ENCODE measurements at regions not wholly inside any gene's neighbourhood (a gene's known extent, or its start where the extent isn't known, plus 50 kb on each side); places are given as distances from the start of the nearest gene placed in this dataset.

DNA sequence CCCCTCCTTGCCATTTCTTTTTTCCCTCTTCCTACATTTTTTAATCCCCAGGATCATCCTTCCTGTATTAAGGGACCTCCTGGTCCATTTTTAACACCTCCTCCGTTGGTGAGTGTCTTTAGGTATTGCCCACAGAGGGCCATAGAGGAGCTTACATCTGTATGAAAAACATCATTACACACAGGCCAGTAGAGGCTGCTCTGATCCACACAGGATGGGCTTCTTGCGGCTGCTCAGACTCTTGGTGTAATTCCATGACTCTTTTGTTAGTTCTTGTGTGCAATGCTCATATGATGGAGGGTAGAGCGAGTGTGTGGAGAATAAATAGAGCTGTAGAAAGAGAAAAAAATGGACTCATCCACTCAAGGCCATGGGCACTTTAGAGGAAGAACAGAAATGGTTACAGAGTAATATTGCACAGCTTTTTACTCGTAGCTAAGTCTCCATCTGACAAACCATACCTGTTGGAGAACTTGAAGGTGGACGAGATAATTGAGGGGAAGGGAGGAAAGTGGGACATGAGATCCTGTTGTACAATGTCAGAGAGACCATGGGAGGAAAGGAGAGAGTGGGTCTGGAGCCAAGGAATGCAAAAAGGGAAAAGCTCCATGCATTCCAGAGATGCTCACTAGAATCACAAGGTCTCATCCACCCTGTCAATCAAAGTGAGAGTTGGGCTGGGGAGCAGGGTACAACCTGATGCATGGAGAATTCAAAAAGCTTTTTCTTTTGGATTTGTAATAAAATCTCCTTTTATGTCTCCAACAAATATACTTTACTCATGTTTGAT lies 129.7 kb upstream of the TNP1 start:
- TF ChIP-seq, protein P1, sequence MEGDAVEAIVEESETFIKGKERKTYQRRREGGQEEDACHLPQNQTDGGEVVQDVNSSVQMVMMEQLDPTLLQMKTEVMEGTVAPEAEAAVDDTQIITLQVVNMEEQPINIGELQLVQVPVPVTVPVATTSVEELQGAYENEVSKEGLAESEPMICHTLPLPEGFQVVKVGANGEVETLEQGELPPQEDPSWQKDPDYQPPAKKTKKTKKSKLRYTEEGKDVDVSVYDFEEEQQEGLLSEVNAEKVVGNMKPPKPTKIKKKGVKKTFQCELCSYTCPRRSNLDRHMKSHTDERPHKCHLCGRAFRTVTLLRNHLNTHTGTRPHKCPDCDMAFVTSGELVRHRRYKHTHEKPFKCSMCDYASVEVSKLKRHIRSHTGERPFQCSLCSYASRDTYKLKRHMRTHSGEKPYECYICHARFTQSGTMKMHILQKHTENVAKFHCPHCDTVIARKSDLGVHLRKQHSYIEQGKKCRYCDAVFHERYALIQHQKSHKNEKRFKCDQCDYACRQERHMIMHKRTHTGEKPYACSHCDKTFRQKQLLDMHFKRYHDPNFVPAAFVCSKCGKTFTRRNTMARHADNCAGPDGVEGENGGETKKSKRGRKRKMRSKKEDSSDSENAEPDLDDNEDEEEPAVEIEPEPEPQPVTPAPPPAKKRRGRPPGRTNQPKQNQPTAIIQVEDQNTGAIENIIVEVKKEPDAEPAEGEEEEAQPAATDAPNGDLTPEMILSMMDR (IDR thresholded peaks at IDR 0.05), result no peak
- TF ChIP-seq POLR2A (IDR thresholded peaks at IDR 0.05), result no peak
